CD14-positive monocyte (primary cell): ENCODE measurements at regions not wholly inside any gene's neighbourhood (a gene's known extent, or its start where the extent isn't known, plus 50 kb on each side); places are given as distances from the start of the nearest gene placed in this dataset.
A peak's percentile ranks its signal among the peaks of the same experiment; 100 is the strongest.

ENCODE experiments used
- DNase-seq, 3 donors: peaks; one replicate each; pipeline ENCODE4 v3.0.0-alpha.2; 2011 to 2022
- H2AFZ ChIP-seq: 2 replicates; pipeline ENCODE4 v1.6.0; 2012; ENCODE audit warnings: mild to moderate bottlenecking, low read depth, low read length, inconsistent platforms; ENCODE audit not compliant: insufficient read depth, poor library complexity, severe bottlenecking
- H3K27ac ChIP-seq, 2 donors: 1 replicate in 1 of 2; 2 replicates in 1 of 2; pipeline ENCODE4 v1.5.1; 2012 to 2013; ENCODE audit warnings: low read length in 2 of 2, control low read depth in 1 of 2, inconsistent platforms in 1 of 2, low read depth in 1 of 2, mild to moderate bottlenecking in 1 of 2
- H3K27me3 ChIP-seq, 2 donors: one replicate each; pipeline versions ENCODE4 v1.6.0 to v1.6.1; 2011 to 2013; ENCODE audit warnings: low read length in 2 of 2; ENCODE audit not compliant: control insufficient read depth in 2 of 2, insufficient read depth in 2 of 2
- H3K36me3 ChIP-seq, 2 donors: replicated peaks in 1 of 2; 1 replicate in 1 of 2; 2 replicates in 1 of 2; pipeline versions ENCODE4 v1.5.1 to v1.6.1; 2012 to 2013; ENCODE audit warnings: low read length in 2 of 2, control low read depth in 1 of 2, inconsistent platforms in 1 of 2, mild to moderate bottlenecking in 1 of 2; ENCODE audit not compliant: insufficient read depth in 2 of 2, control insufficient read depth in 1 of 2
- H3K4me1 ChIP-seq, 2 donors: 1 replicate in 1 of 2; 2 replicates in 1 of 2; pipeline versions ENCODE4 v1.5.1 to v1.6.1; 2012 to 2013; ENCODE audit warnings: low read length in 2 of 2, control low read depth in 1 of 2, inconsistent platforms in 1 of 2, mild to moderate bottlenecking in 1 of 2, moderate library complexity in 1 of 2; ENCODE audit not compliant: insufficient read depth in 2 of 2, control insufficient read depth in 1 of 2
- H3K4me2 ChIP-seq: replicated peaks from 2 replicates; pipeline ENCODE3; 2012; ENCODE audit warnings: low read length, moderate library complexity, mild to moderate bottlenecking; ENCODE audit not compliant: poor library complexity, severe bottlenecking; ENCODE audit errors: extremely low read depth
- H3K4me3 ChIP-seq, 3 experiments: fragments of 200-600 bp in 1 of 3; sonication (generic) in 1 of 3; replicated peaks in 1 of 3; 1 replicate in 2 of 3; 2 replicates in 1 of 3; pipeline ENCODE4 v1.5.1; 2011 to 2013; ENCODE audit warnings: low read length in 3 of 3, mild to moderate bottlenecking in 3 of 3, control low read depth in 2 of 3, low read depth in 2 of 3, inconsistent platforms in 1 of 3, moderate library complexity in 1 of 3
- H3K79me2 ChIP-seq: 2 replicates; pipeline ENCODE4 v1.6.0; 2012; ENCODE audit warnings: mild to moderate bottlenecking, control low read depth, inconsistent platforms, low read length, moderate library complexity; ENCODE audit not compliant: insufficient read depth
- H3K9ac ChIP-seq: 2 replicates; pipeline ENCODE4 v1.6.0; 2017; ENCODE audit warnings: low read length, mild to moderate bottlenecking; ENCODE audit not compliant: insufficient read depth, poor library complexity, severe bottlenecking
- H3K9me3 ChIP-seq, 2 donors: replicated peaks in 1 of 2; 1 replicate in 1 of 2; 2 replicates in 1 of 2; pipeline versions ENCODE4 v1.5.1 to v1.6.1; 2012 to 2013; ENCODE audit warnings: low read length in 2 of 2, control low read depth in 1 of 2; ENCODE audit not compliant: control insufficient read depth in 1 of 2, insufficient read depth in 1 of 2
- H4K20me1 ChIP-seq: 2 replicates; pipeline ENCODE4 v1.6.0; 2012; ENCODE audit warnings: mild to moderate bottlenecking, low read length, control low read depth, moderate library complexity; ENCODE audit not compliant: insufficient read depth
- H3K27ac Mint-ChIP-seq, 7 donors: one replicate each; pipeline ENCODE4 v1.8.0; 2020; ENCODE audit warnings: mild to moderate bottlenecking in 7 of 7, mixed read lengths in 7 of 7, moderate library complexity in 6 of 7, inconsistent platforms in 2 of 7
- H3K27me3 Mint-ChIP-seq, 3 donors: one replicate each; pipeline ENCODE4 v1.8.0; 2021 to 2022; ENCODE audit warnings: low read depth in 3 of 3, mild to moderate bottlenecking in 3 of 3, mixed read lengths in 3 of 3, moderate library complexity in 3 of 3, inconsistent platforms in 1 of 3
- H3K36me3 Mint-ChIP-seq, 2 donors: one replicate each; pipeline ENCODE4 v1.8.0; 2020; ENCODE audit warnings: mixed read lengths in 2 of 2, inconsistent platforms in 1 of 2, mild to moderate bottlenecking in 1 of 2
- H3K4me1 Mint-ChIP-seq: one replicate; pipeline ENCODE4 v1.8.0; 2020; ENCODE audit warnings: mild to moderate bottlenecking, mixed read lengths
- H3K4me3 Mint-ChIP-seq, 2 donors: one replicate each; pipeline ENCODE4 v1.8.0; 2020; ENCODE audit warnings: mild to moderate bottlenecking in 2 of 2, mixed read lengths in 2 of 2, moderate library complexity in 1 of 2
- H3K9me3 Mint-ChIP-seq, 7 donors: one replicate each; pipeline ENCODE4 v1.8.0; 2020 to 2022; ENCODE audit warnings: mixed read lengths in 7 of 7, mild to moderate bottlenecking in 6 of 7, moderate library complexity in 6 of 7, inconsistent platforms in 2 of 7
- WGBS: methylation state at CpG from one replicate; pipeline ENCODE4 v1.1.5; 2013; ENCODE audit warnings: missing lambda C conversion rate; ENCODE audit not compliant: insufficient coverage; 5-methylcytosine and 5-hydroxymethylcytosine counted together
- intact Hi-C, 2 donors: fragments of 100-400 bp; cut with micrococcal nuclease; formaldehyde crosslinking; loops; one replicate each; pipeline versions ENCODE4 v1.15.0 to v1.15.1; 2023
- TF ChIP-seq, protein P1 (sequence below): fragments of 200-600 bp; IDR thresholded peaks from one replicate; pipeline ENCODE4 v1.8.0; 2022; ENCODE audit warnings: antibody characterized with exemption, mild to moderate bottlenecking

DNA sequence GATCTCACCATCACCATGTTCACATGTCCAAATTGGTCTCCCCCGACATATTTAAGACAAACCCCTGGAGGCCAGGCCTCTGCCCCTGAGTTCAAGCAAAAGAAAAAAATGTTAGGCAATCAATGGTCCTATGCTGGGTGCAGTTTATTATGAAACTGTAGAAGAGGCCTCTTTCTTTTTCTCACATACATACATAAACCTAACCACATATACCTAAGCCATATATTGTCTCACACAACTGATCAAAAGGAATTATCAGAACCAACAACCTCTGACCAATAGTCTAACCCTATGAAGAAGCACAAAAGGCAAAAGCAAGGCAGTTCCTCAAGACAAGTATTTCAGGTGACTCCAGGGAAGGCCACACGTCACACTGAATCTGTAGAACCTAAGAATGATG lies 49.9 kb downstream of the ILRUN start:
- Histone ChIP-seq H3K9ac (no peak overlapping the region), H3K4me3 (no peak overlapping the region), H3K27ac (no peak overlapping the region), H3K27me3 (no peaks in the 10 kb centered on the region), H3K9me3 (no peaks in the 10 kb centered on the region), H2AFZ (no peak overlapping the region), H4K20me1 (peaks cover 50% of the 10 kb centered on the region), H3K4me1 (no peaks in the 10 kb centered on the region), H3K79me2 (peaks cover 53% of the 10 kb centered on the region), H3K36me3 (peaks cover 33 to 86% of the 10 kb centered on the region in 2 donors), H3K4me2 (no peak overlapping the region)
- TF ChIP-seq, protein P1, sequence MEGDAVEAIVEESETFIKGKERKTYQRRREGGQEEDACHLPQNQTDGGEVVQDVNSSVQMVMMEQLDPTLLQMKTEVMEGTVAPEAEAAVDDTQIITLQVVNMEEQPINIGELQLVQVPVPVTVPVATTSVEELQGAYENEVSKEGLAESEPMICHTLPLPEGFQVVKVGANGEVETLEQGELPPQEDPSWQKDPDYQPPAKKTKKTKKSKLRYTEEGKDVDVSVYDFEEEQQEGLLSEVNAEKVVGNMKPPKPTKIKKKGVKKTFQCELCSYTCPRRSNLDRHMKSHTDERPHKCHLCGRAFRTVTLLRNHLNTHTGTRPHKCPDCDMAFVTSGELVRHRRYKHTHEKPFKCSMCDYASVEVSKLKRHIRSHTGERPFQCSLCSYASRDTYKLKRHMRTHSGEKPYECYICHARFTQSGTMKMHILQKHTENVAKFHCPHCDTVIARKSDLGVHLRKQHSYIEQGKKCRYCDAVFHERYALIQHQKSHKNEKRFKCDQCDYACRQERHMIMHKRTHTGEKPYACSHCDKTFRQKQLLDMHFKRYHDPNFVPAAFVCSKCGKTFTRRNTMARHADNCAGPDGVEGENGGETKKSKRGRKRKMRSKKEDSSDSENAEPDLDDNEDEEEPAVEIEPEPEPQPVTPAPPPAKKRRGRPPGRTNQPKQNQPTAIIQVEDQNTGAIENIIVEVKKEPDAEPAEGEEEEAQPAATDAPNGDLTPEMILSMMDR, result no peak
- 100% methylated on average over 1 of the region's 2 CpGs for WGBS
- DNase-seq, result no peak
- H3K9me3 Mint-ChIP-seq, result no peaks in the 10 kb centered on the region
- H3K27me3 Mint-ChIP-seq, result no peaks in the 10 kb centered on the region
- peaks cover 46 to 53% of the 10 kb centered on the region in 2 donors for H3K36me3 Mint-ChIP-seq
- peak overlapping the region in 3 of 7 donors; percentile 20 to 69 (median 52) for H3K27ac Mint-ChIP-seq
- H3K4me1 Mint-ChIP-seq, result peaks cover 5% of the 10 kb centered on the region
- no peak overlapping the region for H3K4me3 Mint-ChIP-seq
- intact Hi-C loops, result loop anchor here in 1 of 2 donors (10.0 kb wide), 1 partner anchor 48 kb away; the partner anchor contains the start of gene ILRUN

DNA sequence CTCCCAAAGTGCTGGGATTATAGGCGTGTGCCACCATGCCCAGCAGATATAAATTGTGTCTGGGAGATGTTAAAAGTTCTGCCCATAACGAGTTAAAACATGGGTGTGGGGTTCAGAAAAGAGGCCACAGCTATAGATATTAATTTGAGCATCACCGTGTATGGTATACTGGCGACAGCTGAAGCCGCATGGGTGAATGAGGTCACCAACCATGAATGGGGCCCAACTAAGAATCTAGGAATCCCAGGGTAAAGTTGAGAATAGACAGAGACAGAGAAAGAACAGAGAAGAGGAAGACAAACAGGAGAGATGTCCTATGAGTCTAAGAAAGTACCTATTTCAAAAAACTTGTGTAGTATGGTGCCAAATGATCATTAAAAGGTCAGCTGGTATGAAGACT lies 50.9 kb downstream of the ILRUN start:
- no peak overlapping the region for H2AFZ ChIP-seq
- H3K4me2 ChIP-seq, result no peak overlapping the region
- H3K36me3 ChIP-seq, result peaks cover 33 to 83% of the 10 kb centered on the region in 2 donors
- 96% methylated on average over 3 of the region's 5 CpGs for WGBS
- no peaks in the 10 kb centered on the region for H3K4me1 ChIP-seq
- no peaks in the 10 kb centered on the region for H3K27me3 Mint-ChIP-seq
- no peak overlapping the region for H3K27ac ChIP-seq
- H3K79me2 ChIP-seq, result peaks cover 49% of the 10 kb centered on the region
- H3K4me3 ChIP-seq, result no peak overlapping the region
- H3K4me1 Mint-ChIP-seq, result peaks cover 5% of the 10 kb centered on the region
- TF ChIP-seq, protein P1, result no peak
- H3K36me3 Mint-ChIP-seq, result peaks cover 46% of the 10 kb centered on the region in 2 donors
- no peaks in the 10 kb centered on the region for H3K9me3 ChIP-seq
- H3K4me3 Mint-ChIP-seq, result no peak overlapping the region
- peaks cover 46% of the 10 kb centered on the region for H4K20me1 ChIP-seq
- no peaks in the 10 kb centered on the region for H3K9me3 Mint-ChIP-seq
- no peak for DNase-seq
- H3K27ac Mint-ChIP-seq, result peak overlapping the region in 2 of 7 donors; percentile 31 to 55
- no peak overlapping the region for H3K9ac ChIP-seq
- H3K27me3 ChIP-seq, result no peaks in the 10 kb centered on the region
- intact Hi-C loops, result loop anchor here in 1 of 2 donors (10.0 kb wide), 1 partner anchor 49 kb away; the partner anchor contains the start of gene ILRUN
